Hepatocyte (in vitro differentiated cells): ENCODE measurements at regions not wholly inside any gene's neighbourhood (a gene's known extent, or its start where the extent isn't known, plus 50 kb on each side); places are given as distances from the start of the nearest gene placed in this dataset.

Experiments used
- DNase-seq: peaks from one replicate; pipeline ENCODE4 v3.0.0-alpha.2; 2016; ENCODE audit warnings: low spot score
- H2AFZ ChIP-seq: fragments of 200-600 bp; sonication (generic); 2 replicates; pipeline ENCODE4 v1.6.0; 2016; ENCODE audit warnings: antibody characterized with exemption, mild to moderate bottlenecking
- H3K27ac ChIP-seq: fragments of 200-600 bp; sonication (generic); 2 replicates; pipeline ENCODE4 v1.5.1; 2016; ENCODE audit warnings: mild to moderate bottlenecking
- H3K27me3 ChIP-seq: fragments of 200-600 bp; sonication (generic); 2 replicates; pipeline ENCODE4 v1.6.1; 2016
- H3K36me3 ChIP-seq: fragments of 200-600 bp; sonication (generic); replicated peaks from 2 replicates; pipeline ENCODE4 v1.5.1; 2016; ENCODE audit warnings: low read depth; ENCODE audit not compliant: insufficient read depth
- H3K4me1 ChIP-seq: fragments of 200-600 bp; sonication (generic); 2 replicates; pipeline ENCODE4 v1.5.1; 2016; ENCODE audit warnings: mild to moderate bottlenecking, moderate library complexity; ENCODE audit not compliant: insufficient read depth
- H3K4me2 ChIP-seq: fragments of 200-600 bp; sonication (generic); 2 replicates; pipeline ENCODE4 v1.6.0; 2016
- H3K4me3 ChIP-seq: fragments of 200-600 bp; sonication (generic); 2 replicates; pipeline ENCODE4 v1.5.1; 2016; ENCODE audit warnings: mild to moderate bottlenecking
- H3K79me2 ChIP-seq: fragments of 200-600 bp; sonication (generic); 2 replicates; pipeline ENCODE4 v1.6.0; 2017; ENCODE audit warnings: mild to moderate bottlenecking
- H3K9me2 ChIP-seq: fragments of 200-600 bp; sonication (generic); replicated peaks from 2 replicates; pipeline ENCODE4 v1.6.0; 2017; ENCODE audit warnings: mild to moderate bottlenecking; ENCODE audit not compliant: insufficient read depth
- H3K9me3 ChIP-seq: fragments of 200-600 bp; sonication (generic); 2 replicates; pipeline ENCODE4 v1.5.1; 2016; ENCODE audit warnings: low read depth, mild to moderate bottlenecking
- H4K20me1 ChIP-seq: fragments of 200-600 bp; sonication (generic); 2 replicates; pipeline ENCODE4 v1.6.0; 2016; ENCODE audit warnings: mild to moderate bottlenecking; ENCODE audit not compliant: insufficient read depth, poor library complexity, severe bottlenecking
- CTCF ChIP-seq: fragments of 200-600 bp; sonication (generic); IDR thresholded peaks from 2 replicates; pipeline ENCODE4 v1.5.1; 2016; ENCODE audit warnings: antibody characterized with exemption, mild to moderate bottlenecking; ENCODE audit not compliant: poor library complexity
- EZH2 ChIP-seq: fragments of 200-600 bp; sonication (generic); IDR thresholded peaks from 2 replicates; pipeline ENCODE4 v1.6.1; 2016; ENCODE audit warnings: antibody characterized with exemption, mild to moderate bottlenecking, borderline replicate concordance
- EZH2phosphoT487 ChIP-seq: fragments of 200-600 bp; sonication (generic); IDR thresholded peaks from one replicate; pipeline ENCODE4 v1.6.1; 2018; ENCODE audit warnings: antibody characterized with exemption, mild to moderate bottlenecking, low read depth, moderate library complexity; ENCODE audit not compliant: unreplicated experiment, severe bottlenecking
- WGBS: methylation state at CpG from one replicate; pipeline ENCODE4 v1.1.6; 2016; ENCODE audit warnings: low lambda C conversion rate; ENCODE audit errors: missing lambda C conversion rate; 5-methylcytosine and 5-hydroxymethylcytosine counted together

- DNase-seq, result peak; percentile 87
- Histone ChIP-seq H3K27ac (peak overlapping the region; percentile 91), H2AFZ (peak overlapping the region; percentile 16), H3K79me2 (peaks cover 40% of the 10 kb centered on the region), H3K4me1 (no peaks in the 10 kb centered on the region), H3K4me3 (peak overlapping the region; percentile 46), H3K4me2 (peak overlapping the region; percentile 79), H3K9me3 (no peaks in the 10 kb centered on the region), H3K9me2 (no peaks in the 10 kb centered on the region), H4K20me1 (peaks cover 5% of the 10 kb centered on the region), H3K36me3 (no peaks in the 10 kb centered on the region), H3K27me3 (no peaks in the 10 kb centered on the region)
- 26% methylated on average over 5 of the region's 5 CpGs for WGBS
- TF ChIP-seq CTCF (no peak), EZH2phosphoT487 (no peak), EZH2 (no peak)
Measured at GRCh38 chr1:198937231-198938031, 298.6 kb downstream of the PTPRC start.

- no peak for TF ChIP-seq EZH2
- TF ChIP-seq EZH2phosphoT487, result no peak
- TF ChIP-seq CTCF, result no peak
- no peak overlapping the region for H2AFZ ChIP-seq
- H3K4me1 ChIP-seq, result no peaks in the 10 kb centered on the region
- H3K9me3 ChIP-seq, result no peaks in the 10 kb centered on the region
- H3K27ac ChIP-seq, result no peak overlapping the region
- 75% methylated on average over 3 of the region's 3 CpGs for WGBS
- H3K9me2 ChIP-seq, result no peaks in the 10 kb centered on the region
- H4K20me1 ChIP-seq, result no peaks in the 10 kb centered on the region
- no peaks in the 10 kb centered on the region for H3K27me3 ChIP-seq
- peaks cover 21% of the 10 kb centered on the region for H3K79me2 ChIP-seq
- no peak for DNase-seq
- H3K4me2 ChIP-seq, result no peak overlapping the region
- H3K4me3 ChIP-seq, result no peak overlapping the region
- H3K36me3 ChIP-seq, result no peaks in the 10 kb centered on the region
Measured at GRCh38 chr1:198939286-198939685, 300.4 kb downstream of the PTPRC start.

GRCh38 chr1:198939956-198940355 lies 301.1 kb downstream of the PTPRC start:
- no peaks in the 10 kb centered on the region for H3K9me3 ChIP-seq
- no peaks in the 10 kb centered on the region for H3K9me2 ChIP-seq
- no peak for DNase-seq
- H2AFZ ChIP-seq, result no peak overlapping the region
- no peak for TF ChIP-seq EZH2
- TF ChIP-seq CTCF, result no peak
- TF ChIP-seq EZH2phosphoT487, result no peak
- H3K27me3 ChIP-seq, result no peaks in the 10 kb centered on the region
- H3K27ac ChIP-seq, result no peak overlapping the region
- H3K4me3 ChIP-seq, result no peak overlapping the region
- peaks cover 15% of the 10 kb centered on the region for H3K79me2 ChIP-seq
- H3K36me3 ChIP-seq, result no peaks in the 10 kb centered on the region
- no peaks in the 10 kb centered on the region for H4K20me1 ChIP-seq
- 99% methylated on average over 5 of the region's 5 CpGs for WGBS
- no peak overlapping the region for H3K4me2 ChIP-seq
- H3K4me1 ChIP-seq, result no peaks in the 10 kb centered on the region
